Endothelial cell of umbilical vein (primary cell): ENCODE measurements at regions not wholly inside any gene's neighbourhood (a gene's known extent, or its start where the extent isn't known, plus 50 kb on each side); places are given as distances from the start of the nearest gene placed in this dataset.

Source experiments
- BruUV-seq: library from RNA; stranded (reverse); fragments of 400-500 nt; replicated peaks from 2 replicates; lab custom pipeline; 2021; lab: Mats Ljungman, UMichigan
- CTCF ChIA-PET: fragments of 300-600, 350-600 bp; sonication (Branson Sonifier 250); formaldehyde crosslinking; loops from one replicate; lab custom pipeline; 2021; ENCODE audit warnings: antibody characterized with exemption, inconsistent platforms; lab: Charles Lee
- POLR2A ChIA-PET: fragments of 300-600, 350-600 bp; sonication (Branson Sonifier 250); formaldehyde crosslinking; loops from one replicate; lab custom pipeline; 2021; ENCODE audit warnings: antibody characterized with exemption, inconsistent platforms; lab: Charles Lee
- DNase-seq: peaks from one replicate; pipeline ENCODE4 v3.0.0-alpha.2; 2011; ENCODE audit warnings: low read depth, low spot score
- FAIRE-seq: peaks from 2 replicates; lab custom pipeline; 2011; peaks lifted over from hg19 to GRCh38; lab: Jason Lieb, UNC
- H2AFZ ChIP-seq: 2 replicates; pipeline ENCODE4 v1.6.0; 2012; ENCODE audit warnings: low read depth, low read length, control low read depth, inconsistent platforms
- H3K27ac ChIP-seq: 2 replicates; pipeline ENCODE4 v1.5.1; 2011; ENCODE audit warnings: low read depth, mild to moderate bottlenecking, control low read depth, low read length, moderate library complexity; ENCODE audit not compliant: insufficient read depth
- H3K27me3 ChIP-seq, 2 experiments: 2 replicates each; pipeline versions ENCODE4 v1.6.0 to v1.6.1; 2011; ENCODE audit warnings: low read length in 2 of 2, mixed read lengths in 1 of 2; ENCODE audit not compliant: control insufficient read depth in 2 of 2, insufficient read depth in 2 of 2
- H3K36me3 ChIP-seq, 2 experiments: 2 replicates in 1 of 2; 3 replicates in 1 of 2; pipeline ENCODE4 v1.5.1; 2011; ENCODE audit warnings: low read length in 2 of 2, mild to moderate bottlenecking in 1 of 2, moderate library complexity in 1 of 2; ENCODE audit not compliant: control insufficient read depth in 2 of 2, insufficient read depth in 2 of 2; ENCODE audit errors: extremely low read depth in 1 of 2
- H3K4me1 ChIP-seq: 3 replicates; pipeline ENCODE4 v1.5.1; 2011; ENCODE audit warnings: mild to moderate bottlenecking, low read length; ENCODE audit not compliant: control insufficient read depth, insufficient read depth; ENCODE audit errors: extremely low read depth
- H3K4me2 ChIP-seq: 2 replicates; pipeline ENCODE4 v1.6.1; 2011; ENCODE audit warnings: low read length, control low read depth, mixed read lengths; ENCODE audit not compliant: insufficient read depth
- H3K4me3 ChIP-seq, 3 experiments: fragments of 200-600 bp in 1 of 3; sonication (generic), shearing (Covaris generic) in 1 of 3; replicated peaks in 1 of 3; 2 replicates each; pipeline ENCODE4 v1.5.1; 2011 to 2016; ENCODE audit warnings: control low read depth in 3 of 3, low read length in 3 of 3, mild to moderate bottlenecking in 2 of 3, inconsistent platforms in 1 of 3, low read depth in 1 of 3, moderate library complexity in 1 of 3; ENCODE audit not compliant: insufficient read depth in 1 of 3
- H3K79me2 ChIP-seq: 2 replicates; pipeline ENCODE4 v1.6.0; 2012; ENCODE audit warnings: low read length, inconsistent platforms; ENCODE audit not compliant: control insufficient read depth, insufficient read depth
- H3K9ac ChIP-seq: replicated peaks from 2 replicates; pipeline ENCODE3; 2011; ENCODE audit warnings: low read length, control low read depth; ENCODE audit not compliant: insufficient read depth; ENCODE audit errors: extremely low read depth
- H3K9me1 ChIP-seq: replicated peaks from 3 replicates; pipeline ENCODE4 v1.6.0; 2011; ENCODE audit warnings: mild to moderate bottlenecking, low read length; ENCODE audit not compliant: control insufficient read depth, insufficient read depth; ENCODE audit errors: extremely low read depth
- H3K9me3 ChIP-seq: replicated peaks from 2 replicates; pipeline ENCODE4 v1.5.1; 2012; ENCODE audit warnings: low read length, inconsistent platforms; ENCODE audit not compliant: control insufficient read depth, insufficient read depth
- H4K20me1 ChIP-seq: replicated peaks from 2 replicates; pipeline ENCODE3; 2011; ENCODE audit warnings: mild to moderate bottlenecking, low read length; ENCODE audit not compliant: control insufficient read depth, insufficient read depth; ENCODE audit errors: extremely low read depth
- EZH2 ChIP-seq: IDR thresholded peaks from 2 replicates; pipeline ENCODE4 v1.6.1; 2012; ENCODE audit warnings: borderline replicate concordance, low read depth, mild to moderate bottlenecking, moderate library complexity, low read length, inconsistent platforms; ENCODE audit not compliant: severe bottlenecking
- FOS ChIP-seq: IDR thresholded peaks from 2 replicates; pipeline ENCODE4 v1.6.1; 2011; ENCODE audit warnings: mild to moderate bottlenecking, low read length, moderate library complexity, borderline replicate concordance; ENCODE audit not compliant: insufficient read depth
- GATA2 ChIP-seq: IDR thresholded peaks from 2 replicates; pipeline ENCODE4 v1.7.0; 2011; ENCODE audit warnings: low read depth, mild to moderate bottlenecking, moderate library complexity, mixed read lengths, low read length; ENCODE audit not compliant: insufficient read length, insufficient read depth
- JUN ChIP-seq: IDR thresholded peaks from 2 replicates; pipeline ENCODE4 v1.6.1; 2011; ENCODE audit warnings: borderline replicate concordance, low read depth; ENCODE audit not compliant: insufficient read length, insufficient read depth
- MYC ChIP-seq: IDR thresholded peaks from one replicate; pipeline ENCODE4 v1.6.1; 2011; ENCODE audit warnings: mild to moderate bottlenecking, low read depth, low read length
- POLR2A ChIP-seq: IDR thresholded peaks from 2 replicates; pipeline ENCODE4 v1.6.1; 2012; ENCODE audit warnings: low read depth, mild to moderate bottlenecking, control low read depth, low read length
- POLR2AphosphoS5 ChIP-seq: IDR thresholded peaks from 2 replicates; pipeline ENCODE4 v1.6.1; 2012; ENCODE audit warnings: low read depth, mild to moderate bottlenecking, control low read depth, low read length, moderate library complexity; ENCODE audit not compliant: insufficient read depth
- dilution Hi-C: fragments of 300-500 bp; cut with MboI; formaldehyde crosslinking; loops from one replicate; pipeline ENCODE4 v1.15.0; 2019; ENCODE audit warnings: low sequenced_read_pairs; ENCODE audit not compliant: extremely low pct_ligation_motif_present
- intact Hi-C: fragments of 100-400 bp; cut with micrococcal nuclease; formaldehyde crosslinking; loops from one replicate; pipeline ENCODE4 v1.10.0; 2022
- TF ChIP-seq, protein P1 (sequence below), 2 donors: IDR thresholded peaks; 1 replicate in 1 of 2; 2 replicates in 1 of 2; pipeline ENCODE4 v1.5.1; 2011; ENCODE audit warnings: low read length in 2 of 2, mild to moderate bottlenecking in 2 of 2, moderate library complexity in 2 of 2, control low read depth in 1 of 2, inconsistent platforms in 1 of 2, low read depth in 1 of 2; ENCODE audit not compliant: insufficient read depth in 1 of 2; ENCODE audit errors: extremely low read depth in 1 of 2
- TF ChIP-seq, protein P2 (sequence below): IDR thresholded peaks from 2 replicates; pipeline ENCODE4 v1.6.1; 2011; ENCODE audit not compliant: insufficient read depth, insufficient read length

DNA sequence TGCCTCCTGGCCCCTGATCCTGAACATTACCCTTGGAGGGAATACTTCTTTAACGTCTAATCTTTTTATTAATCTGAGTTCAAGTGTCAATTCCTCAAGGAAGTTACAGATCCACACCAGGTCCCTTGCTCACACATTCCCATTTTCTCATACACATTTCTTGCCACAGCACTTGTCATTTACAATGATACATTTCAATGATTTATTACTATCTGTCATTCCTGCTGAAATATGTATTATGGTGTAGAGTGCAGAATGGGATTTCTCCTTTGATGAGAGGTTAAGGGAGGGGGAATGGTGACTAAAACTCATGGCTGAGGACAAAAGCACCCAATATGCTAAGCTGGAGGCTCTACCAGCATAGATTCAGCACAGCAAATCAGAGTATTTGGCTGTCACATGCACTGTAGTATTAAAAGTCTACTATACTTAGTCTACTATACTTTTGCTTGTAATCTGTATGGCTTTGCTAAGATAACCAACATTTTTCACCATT is 982.5 kb downstream of the TTLL7 start:
- Histone ChIP-seq H3K4me1 (no peaks in the 10 kb centered on the region), H3K79me2 (no peaks in the 10 kb centered on the region), H3K9ac (no peak overlapping the region), H4K20me1 (no peaks in the 10 kb centered on the region), H3K9me1 (no peaks in the 10 kb centered on the region), H3K4me2 (no peak overlapping the region), H2AFZ (no peak overlapping the region), H3K9me3 (no peaks in the 10 kb centered on the region), H3K27me3 (peaks cover 0 to 2% of the 10 kb centered on the region in 2 experiments), H3K4me3 (no peak overlapping the region), H3K36me3 (no peaks in the 10 kb centered on the region), H3K27ac (no peak overlapping the region)
- BruUV-seq, result no TSS peak
- intact Hi-C loops, result no loop called here
- dilution Hi-C loops, result no loop called here
- DNase-seq (no peak), FAIRE-seq (no peak)
- ChIA-PET CTCF (no interaction called here), POLR2A (no interaction called here)
- TF ChIP-seq, protein P1, sequence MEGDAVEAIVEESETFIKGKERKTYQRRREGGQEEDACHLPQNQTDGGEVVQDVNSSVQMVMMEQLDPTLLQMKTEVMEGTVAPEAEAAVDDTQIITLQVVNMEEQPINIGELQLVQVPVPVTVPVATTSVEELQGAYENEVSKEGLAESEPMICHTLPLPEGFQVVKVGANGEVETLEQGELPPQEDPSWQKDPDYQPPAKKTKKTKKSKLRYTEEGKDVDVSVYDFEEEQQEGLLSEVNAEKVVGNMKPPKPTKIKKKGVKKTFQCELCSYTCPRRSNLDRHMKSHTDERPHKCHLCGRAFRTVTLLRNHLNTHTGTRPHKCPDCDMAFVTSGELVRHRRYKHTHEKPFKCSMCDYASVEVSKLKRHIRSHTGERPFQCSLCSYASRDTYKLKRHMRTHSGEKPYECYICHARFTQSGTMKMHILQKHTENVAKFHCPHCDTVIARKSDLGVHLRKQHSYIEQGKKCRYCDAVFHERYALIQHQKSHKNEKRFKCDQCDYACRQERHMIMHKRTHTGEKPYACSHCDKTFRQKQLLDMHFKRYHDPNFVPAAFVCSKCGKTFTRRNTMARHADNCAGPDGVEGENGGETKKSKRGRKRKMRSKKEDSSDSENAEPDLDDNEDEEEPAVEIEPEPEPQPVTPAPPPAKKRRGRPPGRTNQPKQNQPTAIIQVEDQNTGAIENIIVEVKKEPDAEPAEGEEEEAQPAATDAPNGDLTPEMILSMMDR (IDR thresholded peaks at IDR 0.05; ENCODE audit: extremely low read depth in 1 of 2, insufficient read depth in 1 of 2, low read depth in 1 of 2, low read length in 2 of 2), result no peak
- TF ChIP-seq POLR2A (no peak), POLR2AphosphoS5 (no peak), MYC (no peak), GATA2 (no peak), EZH2 (no peak), FOS (no peak), JUN (no peak)
- TF ChIP-seq, protein P2, sequence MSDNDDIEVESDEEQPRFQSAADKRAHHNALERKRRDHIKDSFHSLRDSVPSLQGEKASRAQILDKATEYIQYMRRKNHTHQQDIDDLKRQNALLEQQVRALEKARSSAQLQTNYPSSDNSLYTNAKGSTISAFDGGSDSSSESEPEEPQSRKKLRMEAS, result no peak
